Neuronal stem cell (in vitro differentiated cells): ENCODE measurements at regions not wholly inside any gene's neighbourhood (a gene's known extent, or its start where the extent isn't known, plus 50 kb on each side); places are given as distances from the start of the nearest gene placed in this dataset.

ENCODE experiments used
- DNase-seq: peaks from one replicate; pipeline ENCODE4 v3.0.0-alpha.2; 2013; ENCODE audit warnings: low spot score
- H2AFZ ChIP-seq: one replicate; pipeline ENCODE4 v1.6.1; 2013; ENCODE audit warnings: mild to moderate bottlenecking, low read length, inconsistent platforms
- H2AK5ac ChIP-seq: 2 replicates; pipeline ENCODE4 v1.6.1; 2013; ENCODE audit warnings: low read depth, mild to moderate bottlenecking, inconsistent platforms, low read length, moderate library complexity, mixed read lengths
- H2BK120ac ChIP-seq: 2 replicates; pipeline ENCODE4 v1.6.1; 2013; ENCODE audit warnings: low read depth, mild to moderate bottlenecking, inconsistent platforms, low read length, moderate library complexity, mixed read lengths
- H2BK12ac ChIP-seq: one replicate; pipeline ENCODE4 v1.6.1; 2013; ENCODE audit warnings: low read length, inconsistent platforms
- H2BK15ac ChIP-seq: 2 replicates; pipeline ENCODE4 v1.6.1; 2013; ENCODE audit warnings: mild to moderate bottlenecking, low read length, inconsistent platforms, mixed read lengths
- H2BK5ac ChIP-seq: one replicate; pipeline ENCODE4 v1.6.1; 2013; ENCODE audit warnings: inconsistent platforms, mild to moderate bottlenecking, low read length, moderate library complexity
- H3K14ac ChIP-seq: one replicate; pipeline ENCODE4 v1.6.1; 2013; ENCODE audit warnings: low read length, inconsistent platforms
- H3K18ac ChIP-seq: 2 replicates; pipeline ENCODE4 v1.6.1; 2013; ENCODE audit warnings: low read length, inconsistent platforms
- H3K23ac ChIP-seq: 2 replicates; pipeline ENCODE4 v1.6.1; 2013; ENCODE audit warnings: low read depth, mild to moderate bottlenecking, mixed read lengths, low read length, inconsistent platforms; ENCODE audit not compliant: poor library complexity
- H3K27ac ChIP-seq: replicated peaks from 3 replicates; pipeline ENCODE4 v1.5.1; 2013; ENCODE audit warnings: low read length, inconsistent platforms
- H3K27me3 ChIP-seq, 3 experiments: 2 replicates each; pipeline ENCODE4 v1.6.1; 2013; ENCODE audit warnings: low read length in 3 of 3, mild to moderate bottlenecking in 2 of 3, inconsistent platforms in 1 of 3, low read depth in 1 of 3, mixed read lengths in 1 of 3, moderate library complexity in 1 of 3; ENCODE audit not compliant: control insufficient read depth in 3 of 3, insufficient read depth in 3 of 3
- H3K36me3 ChIP-seq, 2 donors: replicated peaks in 1 of 2; 2 replicates each; pipeline ENCODE4 v1.6.1; 2013; ENCODE audit warnings: low read length in 2 of 2; ENCODE audit not compliant: control insufficient read depth in 2 of 2, insufficient read depth in 2 of 2
- H3K4ac ChIP-seq: 2 replicates; pipeline ENCODE4 v1.6.1; 2013; ENCODE audit warnings: inconsistent platforms, mild to moderate bottlenecking, low read length, moderate library complexity
- H3K4me1 ChIP-seq, 2 donors: 1 replicate in 1 of 2; 2 replicates in 1 of 2; pipeline ENCODE4 v1.6.1; 2013; ENCODE audit warnings: low read length in 2 of 2, low read depth in 1 of 2; ENCODE audit not compliant: control insufficient read depth in 2 of 2, insufficient read depth in 1 of 2
- H3K4me2 ChIP-seq: one replicate; pipeline ENCODE4 v1.6.1; 2013; ENCODE audit warnings: mild to moderate bottlenecking, low read length, inconsistent platforms; ENCODE audit not compliant: insufficient read depth, poor library complexity, severe bottlenecking
- H3K4me3 ChIP-seq, 2 donors: 2 replicates each; pipeline ENCODE4 v1.5.1; 2013; ENCODE audit warnings: low read length in 2 of 2, mild to moderate bottlenecking in 2 of 2, inconsistent platforms in 1 of 2, moderate library complexity in 1 of 2
- H3K79me1 ChIP-seq: one replicate; pipeline ENCODE4 v1.6.1; 2013; ENCODE audit warnings: low read depth, mild to moderate bottlenecking, inconsistent platforms, low read length, moderate library complexity
- H3K9ac ChIP-seq: one replicate; pipeline ENCODE4 v1.6.1; 2013; ENCODE audit warnings: mild to moderate bottlenecking, low read depth, low read length, inconsistent platforms; ENCODE audit not compliant: poor library complexity
- H3K9me3 ChIP-seq, 2 donors: replicated peaks in 1 of 2; 2 replicates each; pipeline versions ENCODE3 to v1.6.1; 2013; ENCODE audit warnings: low read length in 2 of 2, mild to moderate bottlenecking in 2 of 2, inconsistent platforms in 1 of 2, low read depth in 1 of 2, mixed read lengths in 1 of 2, moderate library complexity in 1 of 2; ENCODE audit not compliant: control insufficient read depth in 2 of 2, insufficient read depth in 1 of 2
- H4K8ac ChIP-seq: one replicate; pipeline ENCODE4 v1.6.1; 2013; ENCODE audit warnings: low read depth, mild to moderate bottlenecking, inconsistent platforms, low read length, moderate library complexity
- H4K91ac ChIP-seq: one replicate; pipeline ENCODE4 v1.6.1; 2013; ENCODE audit warnings: low read length, low read depth, mild to moderate bottlenecking, inconsistent platforms; ENCODE audit not compliant: poor library complexity
- WGBS, 2 donors: extraction: QIAGEN DNeasy Blood & Tissue Kit; methylation state at CpG; one replicate each; pipeline ENCODE4 v1.1.7; 2013; ENCODE audit warnings: missing lambda C conversion rate in 2 of 2, mixed read lengths in 1 of 2; ENCODE audit not compliant: insufficient read length in 2 of 2, insufficient replicate concordance in 1 of 2; ENCODE audit errors: extremely low coverage in 2 of 2; 5-methylcytosine and 5-hydroxymethylcytosine counted together

- no peak overlapping the region for H2BK12ac ChIP-seq
- no peak overlapping the region for H2BK120ac ChIP-seq
- H3K9me3 ChIP-seq: no peaks in the 10 kb centered on the region
- H3K4me2 ChIP-seq: no peak overlapping the region
- WGBS, 2 donors: no CpG with 5 or more reads among the region's 5 CpGs
- no peaks in the 10 kb centered on the region for H3K36me3 ChIP-seq
- no peak overlapping the region for H3K4me3 ChIP-seq
- H4K8ac ChIP-seq: no peak overlapping the region
- no peak overlapping the region for H4K91ac ChIP-seq
- H3K27ac ChIP-seq: no peak overlapping the region
- H3K27me3 ChIP-seq: peaks cover 0 to 19% (median 0%) of the 10 kb centered on the region in 3 experiments
- no peak overlapping the region for H3K4ac ChIP-seq
- no peak overlapping the region for H2AK5ac ChIP-seq
- no peak overlapping the region for H3K23ac ChIP-seq
- no peak overlapping the region for H3K9ac ChIP-seq
- no peak overlapping the region for H3K18ac ChIP-seq
- no peak overlapping the region for H2BK15ac ChIP-seq
- peaks cover 0 to 4% of the 10 kb centered on the region in 2 donors for H3K4me1 ChIP-seq
- no peak for DNase-seq
- H2AFZ ChIP-seq: no peak overlapping the region
- no peaks in the 10 kb centered on the region for H3K79me1 ChIP-seq
- H3K14ac ChIP-seq: no peak overlapping the region
- H2BK5ac ChIP-seq: no peak overlapping the region
Observed at GRCh38 chr6:156697225-156697830, 79.8 kb upstream of the ARID1B start.

GRCh38 chr6:156695742-156696141, 81.4 kb upstream of the ARID1B start:
- H3K4ac ChIP-seq: no peak overlapping the region
- no peak overlapping the region for H2BK5ac ChIP-seq
- H4K8ac ChIP-seq: no peak overlapping the region
- no peak overlapping the region for H4K91ac ChIP-seq
- H3K36me3 ChIP-seq: no peaks in the 10 kb centered on the region
- H3K9ac ChIP-seq: no peak overlapping the region
- H3K9me3 ChIP-seq: no peaks in the 10 kb centered on the region
- H2AK5ac ChIP-seq: no peak overlapping the region
- H3K27me3 ChIP-seq: peaks cover 0 to 27% (median 0%) of the 10 kb centered on the region in 3 experiments
- no peak overlapping the region for H3K23ac ChIP-seq
- no peak overlapping the region for H3K4me2 ChIP-seq
- WGBS, 2 donors: no CpG with 5 or more reads among the region's 6 CpGs
- peaks cover 0 to 4% of the 10 kb centered on the region in 2 donors for H3K4me1 ChIP-seq
- no peak overlapping the region for H3K14ac ChIP-seq
- no peak overlapping the region for H2BK15ac ChIP-seq
- no peaks in the 10 kb centered on the region for H3K79me1 ChIP-seq
- no peak overlapping the region for H2BK120ac ChIP-seq
- no peak overlapping the region for H3K27ac ChIP-seq
- no peak overlapping the region for H3K4me3 ChIP-seq
- H2BK12ac ChIP-seq: no peak overlapping the region
- H2AFZ ChIP-seq: no peak overlapping the region
- no peak overlapping the region for H3K18ac ChIP-seq
- DNase-seq: no peak

GRCh38 chr6:156694679-156695078, 82.5 kb upstream of the ARID1B start:
- Histone ChIP-seq H3K4me1 (peaks cover 0 to 4% of the 10 kb centered on the region in 2 donors), H4K91ac (no peak overlapping the region), H2BK120ac (no peak overlapping the region), H3K4ac (no peak overlapping the region), H3K14ac (no peak overlapping the region), H3K9me3 (no peaks in the 10 kb centered on the region), H3K4me2 (no peak overlapping the region), H3K27ac (no peak overlapping the region), H3K23ac (no peak overlapping the region), H3K4me3 (no peak overlapping the region), H3K36me3 (no peaks in the 10 kb centered on the region), H2BK5ac (no peak overlapping the region), H2BK15ac (no peak overlapping the region), H3K9ac (no peak overlapping the region), H2AFZ (no peak overlapping the region), H3K18ac (no peak overlapping the region), H2BK12ac (no peak overlapping the region), H4K8ac (no peak overlapping the region), H3K27me3 (peaks cover 0 to 23% (median 0%) of the 10 kb centered on the region in 3 experiments), H2AK5ac (no peak overlapping the region), H3K79me1 (no peaks in the 10 kb centered on the region)
- DNase-seq: no peak
- WGBS, 2 donors: no CpG with 5 or more reads among the region's 2 CpGs

GRCh38 chr6:156691018-156691417, 86.2 kb upstream of the ARID1B start:
- Histone ChIP-seq H4K8ac (no peak overlapping the region), H3K27me3 (peaks cover 0 to 24% (median 0%) of the 10 kb centered on the region in 3 experiments), H3K9ac (no peak overlapping the region), H2AK5ac (no peak overlapping the region), H3K4me1 (peaks cover 0 to 3% of the 10 kb centered on the region in 2 donors), H3K4me3 (no peak overlapping the region), H4K91ac (no peak overlapping the region), H3K36me3 (no peaks in the 10 kb centered on the region), H3K14ac (no peak overlapping the region), H3K4me2 (no peak overlapping the region), H3K18ac (no peak overlapping the region), H3K23ac (no peak overlapping the region), H2BK120ac (no peak overlapping the region), H3K27ac (no peak overlapping the region), H3K4ac (no peak overlapping the region), H3K9me3 (no peaks in the 10 kb centered on the region), H2AFZ (no peak overlapping the region), H3K79me1 (no peaks in the 10 kb centered on the region), H2BK5ac (no peak overlapping the region), H2BK12ac (no peak overlapping the region), H2BK15ac (no peak overlapping the region)
- DNase-seq: no peak
- no CpG with 5 or more reads among the region's 4 CpGs for WGBS, 2 donors
